DND-41 (cell line): ENCODE measurements at regions not wholly inside any gene's neighbourhood (a gene's known extent, or its start where the extent isn't known, plus 50 kb on each side); places are given as distances from the start of the nearest gene placed in this dataset.

ENCODE experiments used
- ATAC-seq: fragments of 200-7000 bp; cut with Tn5 transposase; 3 replicates; pipeline ENCODE4 v1.9.1; 2021; ENCODE audit warnings: low read depth; ENCODE audit not compliant: insufficient read depth
- DNase-seq: peaks from one replicate; pipeline ENCODE4 v3.0.0-alpha.2; 2020
- H2AFZ ChIP-seq: 2 replicates; pipeline ENCODE4 v1.6.0; 2012; ENCODE audit warnings: low read depth, low read length
- H3K27ac ChIP-seq: 2 replicates; pipeline ENCODE4 v1.5.1; 2012; ENCODE audit warnings: low read length, inconsistent platforms
- H3K27me3 ChIP-seq: fragments of 200-600 bp; sonication (generic); 2 replicates; pipeline ENCODE4 v1.6.0; 2012; ENCODE audit warnings: low read length, mild to moderate bottlenecking, inconsistent platforms; ENCODE audit not compliant: insufficient read depth, poor library complexity
- H3K36me3 ChIP-seq: 2 replicates; pipeline ENCODE4 v1.5.1; 2012; ENCODE audit warnings: low read length, inconsistent platforms; ENCODE audit not compliant: insufficient read depth
- H3K4me1 ChIP-seq: 2 replicates; pipeline ENCODE4 v1.5.1; 2012; ENCODE audit warnings: mild to moderate bottlenecking, low read length; ENCODE audit not compliant: insufficient read depth
- H3K4me2 ChIP-seq: 2 replicates; pipeline ENCODE4 v1.6.0; 2012; ENCODE audit warnings: mild to moderate bottlenecking, moderate library complexity, low read length, inconsistent platforms; ENCODE audit not compliant: insufficient read depth
- H3K4me3 ChIP-seq, 2 experiments: fragments of 200-600 bp in 1 of 2; shearing (Covaris generic) in 1 of 2; 2 replicates each; pipeline ENCODE4 v1.5.1; 2012 to 2016; ENCODE audit warnings: inconsistent platforms in 2 of 2, low read length in 2 of 2, mild to moderate bottlenecking in 2 of 2, low read depth in 1 of 2, moderate library complexity in 1 of 2
- H3K79me2 ChIP-seq: 2 replicates; pipeline ENCODE4 v1.6.0; 2012; ENCODE audit warnings: low read length, inconsistent platforms; ENCODE audit not compliant: insufficient read depth
- H3K9ac ChIP-seq: 2 replicates; pipeline ENCODE4 v1.6.0; 2012; ENCODE audit warnings: low read depth, mild to moderate bottlenecking, inconsistent platforms, low read length, moderate library complexity
- H3K9me3 ChIP-seq: 2 replicates; pipeline ENCODE4 v1.5.1; 2012; ENCODE audit warnings: low read length, moderate library complexity, mild to moderate bottlenecking, inconsistent platforms; ENCODE audit not compliant: insufficient read depth, severe bottlenecking
- H4K20me1 ChIP-seq: 2 replicates; pipeline ENCODE4 v1.6.0; 2012; ENCODE audit warnings: low read length; ENCODE audit not compliant: insufficient read depth
- EZH2 ChIP-seq: IDR thresholded peaks from 3 replicates; pipeline ENCODE4 v1.6.1; 2012; ENCODE audit warnings: borderline replicate concordance, low read depth, mild to moderate bottlenecking, moderate library complexity, low read length, inconsistent platforms; ENCODE audit not compliant: severe bottlenecking
- TF ChIP-seq, protein P1 (sequence below): IDR thresholded peaks from 2 replicates; pipeline ENCODE4 v1.5.1; 2012; ENCODE audit warnings: borderline replicate concordance, low read length, moderate library complexity, mild to moderate bottlenecking; ENCODE audit not compliant: poor library complexity, severe bottlenecking; ENCODE audit errors: extremely low read depth

DNA sequence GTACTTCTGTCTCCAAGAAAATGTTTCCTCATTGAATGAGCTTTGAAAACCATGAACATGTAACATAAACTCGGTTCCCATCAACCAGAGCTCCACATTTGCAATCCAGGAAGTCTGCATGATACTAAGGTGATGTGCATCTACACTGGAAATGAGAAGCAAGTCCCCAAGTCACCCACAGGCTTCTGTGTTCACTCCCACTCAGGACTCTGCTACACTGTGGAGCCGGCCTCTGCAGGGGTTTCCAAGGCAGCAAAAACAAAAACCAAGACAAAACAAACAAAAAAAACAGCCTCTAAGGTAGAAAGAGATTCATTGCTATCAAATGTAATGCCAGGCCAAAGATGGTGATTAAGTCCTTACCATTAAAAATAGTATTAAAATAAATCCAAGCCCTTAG, 593.7 kb downstream of the IRX1 start:
- Histone ChIP-seq H3K36me3 (no peaks in the 10 kb centered on the region), H3K4me1 (peaks cover 10% of the 10 kb centered on the region), H4K20me1 (no peaks in the 10 kb centered on the region), H3K9ac (no peak overlapping the region), H3K4me3 (no peak overlapping the region), H2AFZ (peak overlapping the region; percentile 29; the same call in 1 of the 2 replicates), H3K4me2 (no peak overlapping the region), H3K27ac (no peak overlapping the region), H3K79me2 (no peaks in the 10 kb centered on the region), H3K9me3 (peaks cover 11% of the 10 kb centered on the region), H3K27me3 (no peaks in the 10 kb centered on the region)
- DNase-seq (no peak), ATAC-seq (0 out of 3 replicates have a peak, but pooled peaks have one; percentile 41)
- TF ChIP-seq, protein P1, sequence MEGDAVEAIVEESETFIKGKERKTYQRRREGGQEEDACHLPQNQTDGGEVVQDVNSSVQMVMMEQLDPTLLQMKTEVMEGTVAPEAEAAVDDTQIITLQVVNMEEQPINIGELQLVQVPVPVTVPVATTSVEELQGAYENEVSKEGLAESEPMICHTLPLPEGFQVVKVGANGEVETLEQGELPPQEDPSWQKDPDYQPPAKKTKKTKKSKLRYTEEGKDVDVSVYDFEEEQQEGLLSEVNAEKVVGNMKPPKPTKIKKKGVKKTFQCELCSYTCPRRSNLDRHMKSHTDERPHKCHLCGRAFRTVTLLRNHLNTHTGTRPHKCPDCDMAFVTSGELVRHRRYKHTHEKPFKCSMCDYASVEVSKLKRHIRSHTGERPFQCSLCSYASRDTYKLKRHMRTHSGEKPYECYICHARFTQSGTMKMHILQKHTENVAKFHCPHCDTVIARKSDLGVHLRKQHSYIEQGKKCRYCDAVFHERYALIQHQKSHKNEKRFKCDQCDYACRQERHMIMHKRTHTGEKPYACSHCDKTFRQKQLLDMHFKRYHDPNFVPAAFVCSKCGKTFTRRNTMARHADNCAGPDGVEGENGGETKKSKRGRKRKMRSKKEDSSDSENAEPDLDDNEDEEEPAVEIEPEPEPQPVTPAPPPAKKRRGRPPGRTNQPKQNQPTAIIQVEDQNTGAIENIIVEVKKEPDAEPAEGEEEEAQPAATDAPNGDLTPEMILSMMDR: no peak
- TF ChIP-seq EZH2: no peak

DNA sequence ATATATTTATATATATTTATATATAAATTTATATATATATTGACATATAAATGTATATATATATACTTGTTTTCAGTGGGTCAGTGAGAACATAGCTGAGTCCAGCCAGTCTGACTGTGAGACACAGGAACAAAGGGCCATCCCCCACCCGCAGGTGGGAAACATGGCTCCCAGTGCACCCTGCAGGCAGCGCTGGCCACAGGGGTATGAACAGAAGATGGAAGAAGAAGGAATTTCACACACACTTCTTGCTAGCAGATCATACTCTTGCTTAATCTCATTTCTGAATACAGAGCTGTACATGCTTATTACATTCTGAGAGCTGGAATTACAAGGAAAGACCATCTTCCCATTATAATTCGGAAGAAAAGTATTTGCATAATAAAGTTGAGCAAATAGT, 595.4 kb downstream of the IRX1 start:
- Histone ChIP-seq H3K36me3 (no peaks in the 10 kb centered on the region), H3K9ac (no peak overlapping the region), H3K27me3 (no peaks in the 10 kb centered on the region), H3K4me2 (no peak overlapping the region), H2AFZ (peak overlapping the region; percentile 36; the same call in 1 of the 2 replicates), H3K27ac (no peak overlapping the region), H4K20me1 (no peaks in the 10 kb centered on the region), H3K4me3 (no peak overlapping the region), H3K4me1 (peaks cover 22% of the 10 kb centered on the region), H3K79me2 (no peaks in the 10 kb centered on the region), H3K9me3 (peaks cover 4% of the 10 kb centered on the region)
- TF ChIP-seq, protein P1: no peak
- TF ChIP-seq EZH2: no peak
- ATAC-seq (no peak), DNase-seq (no peak)

- peaks cover 4% of the 10 kb centered on the region for H3K9me3 ChIP-seq
- no peaks in the 10 kb centered on the region for H3K36me3 ChIP-seq
- no peak overlapping the region for H3K4me2 ChIP-seq
- ATAC-seq (0 out of 3 replicates have a peak, but pooled peaks have one; percentile 17), DNase-seq (no peak)
- H4K20me1 ChIP-seq: no peaks in the 10 kb centered on the region
- 0 out of 2 replicates have a peak overlapping the region, but pooled peaks have one; percentile 19 for H2AFZ ChIP-seq
- no peaks in the 10 kb centered on the region for H3K79me2 ChIP-seq
- TF ChIP-seq, protein P1: no peak
- TF ChIP-seq EZH2: no peak
- peaks cover 22% of the 10 kb centered on the region for H3K4me1 ChIP-seq
- no peak overlapping the region for H3K9ac ChIP-seq
- no peak overlapping the region for H3K27ac ChIP-seq
- H3K4me3 ChIP-seq: no peak overlapping the region
- no peaks in the 10 kb centered on the region for H3K27me3 ChIP-seq
Measured at GRCh38 chr5:4191703-4192102, 596.1 kb downstream of the IRX1 start.
